HL-60 (cell line): ENCODE measurements at regions not wholly inside any gene's neighbourhood (a gene's known extent, or its start where the extent isn't known, plus 50 kb on each side); places are given as distances from the start of the nearest gene placed in this dataset.

Source experiments
- DNase-seq, 2 experiments: peaks; one replicate each; pipeline ENCODE4 v3.0.0-alpha.2; 2010 to 2020; ENCODE audit warnings: low read depth in 1 of 2, low spot score in 1 of 2
- H3K27ac ChIP-seq: fragments of 250-450 bp; sonication (Bioruptor Pico); replicated peaks from 2 replicates; pipeline ENCODE4 v1.5.1; 2020; ENCODE audit warnings: mild to moderate bottlenecking, moderate library complexity
- H3K27me3 ChIP-seq: fragments of 250-450 bp; sonication (Bioruptor Pico); 2 replicates; pipeline ENCODE4 v1.5.1; 2021; ENCODE audit warnings: mild to moderate bottlenecking, moderate library complexity; ENCODE audit not compliant: insufficient read depth, poor library complexity, severe bottlenecking
- H3K4me3 ChIP-seq: replicated peaks from 2 replicates; pipeline ENCODE4 v1.5.1; 2011; ENCODE audit warnings: mild to moderate bottlenecking, control low read depth, low read length; ENCODE audit not compliant: insufficient read depth
- GABPA ChIP-seq: IDR thresholded peaks from 2 replicates; pipeline ENCODE4 v1.6.1; 2012; ENCODE audit warnings: low read depth
- POLR2AphosphoS5 ChIP-seq: IDR thresholded peaks from 2 replicates; pipeline ENCODE4 v1.6.1; 2012; ENCODE audit warnings: low read depth
- REST ChIP-seq: IDR thresholded peaks from 2 replicates; pipeline ENCODE4 v1.6.1; 2012; ENCODE audit warnings: low read depth; ENCODE audit not compliant: insufficient replicate concordance
- SPI1 ChIP-seq: IDR thresholded peaks from 2 replicates; pipeline ENCODE4 v1.6.1; 2012; ENCODE audit warnings: low read depth, mild to moderate bottlenecking, borderline replicate concordance
- TF ChIP-seq, protein P1 (sequence below): IDR thresholded peaks from one replicate; pipeline ENCODE4 v1.5.1; 2011; ENCODE audit warnings: low read length, control low read depth, inconsistent platforms; ENCODE audit not compliant: insufficient read depth

GRCh38 chr12:22900401-22900800, 275.4 kb downstream of the ETNK1 start:
- Histone ChIP-seq H3K4me3 (no peak overlapping the region), H3K27me3 (no peaks in the 10 kb centered on the region), H3K27ac (no peak overlapping the region)
- TF ChIP-seq POLR2AphosphoS5, result no peak
- no peak for TF ChIP-seq GABPA
- no peak for TF ChIP-seq REST
- TF ChIP-seq SPI1, result no peak
- TF ChIP-seq, protein P1, sequence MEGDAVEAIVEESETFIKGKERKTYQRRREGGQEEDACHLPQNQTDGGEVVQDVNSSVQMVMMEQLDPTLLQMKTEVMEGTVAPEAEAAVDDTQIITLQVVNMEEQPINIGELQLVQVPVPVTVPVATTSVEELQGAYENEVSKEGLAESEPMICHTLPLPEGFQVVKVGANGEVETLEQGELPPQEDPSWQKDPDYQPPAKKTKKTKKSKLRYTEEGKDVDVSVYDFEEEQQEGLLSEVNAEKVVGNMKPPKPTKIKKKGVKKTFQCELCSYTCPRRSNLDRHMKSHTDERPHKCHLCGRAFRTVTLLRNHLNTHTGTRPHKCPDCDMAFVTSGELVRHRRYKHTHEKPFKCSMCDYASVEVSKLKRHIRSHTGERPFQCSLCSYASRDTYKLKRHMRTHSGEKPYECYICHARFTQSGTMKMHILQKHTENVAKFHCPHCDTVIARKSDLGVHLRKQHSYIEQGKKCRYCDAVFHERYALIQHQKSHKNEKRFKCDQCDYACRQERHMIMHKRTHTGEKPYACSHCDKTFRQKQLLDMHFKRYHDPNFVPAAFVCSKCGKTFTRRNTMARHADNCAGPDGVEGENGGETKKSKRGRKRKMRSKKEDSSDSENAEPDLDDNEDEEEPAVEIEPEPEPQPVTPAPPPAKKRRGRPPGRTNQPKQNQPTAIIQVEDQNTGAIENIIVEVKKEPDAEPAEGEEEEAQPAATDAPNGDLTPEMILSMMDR, result no peak
- DNase-seq, result no peak

DNA sequence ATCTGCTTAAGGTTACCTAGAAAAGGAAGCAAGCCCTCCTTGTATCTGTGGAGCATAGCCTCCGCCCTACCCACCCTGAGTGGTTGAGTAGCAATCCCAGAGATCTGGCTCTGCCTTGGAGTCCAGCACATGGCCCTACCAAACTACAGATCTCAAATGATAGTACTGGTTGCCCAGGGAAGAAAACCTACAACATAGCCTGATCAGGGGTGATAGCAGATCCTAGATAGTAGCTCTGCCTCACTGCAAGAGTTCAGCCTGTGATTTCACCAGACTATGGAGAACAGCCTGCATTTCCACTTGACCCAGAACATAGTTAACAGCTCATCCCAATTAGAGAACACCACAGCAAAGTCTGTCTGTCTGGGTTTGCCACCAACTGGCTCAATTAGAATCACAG, 279.5 kb downstream of the ETNK1 start:
- H3K27me3 ChIP-seq, result no peaks in the 10 kb centered on the region
- no peak overlapping the region for H3K27ac ChIP-seq
- no peak for DNase-seq
- TF ChIP-seq POLR2AphosphoS5 (no peak), REST (no peak), SPI1 (no peak), GABPA (no peak)
- TF ChIP-seq, protein P1, result no peak
- H3K4me3 ChIP-seq, result no peak overlapping the region

GRCh38 chr12:22916241-22916640, 291.3 kb downstream of the ETNK1 start:
- DNase-seq, result no peak
- no peak overlapping the region for H3K4me3 ChIP-seq
- H3K27me3 ChIP-seq, result no peaks in the 10 kb centered on the region
- TF ChIP-seq POLR2AphosphoS5 (no peak), REST (no peak), GABPA (no peak), SPI1 (no peak)
- TF ChIP-seq, protein P1, result no peak
- H3K27ac ChIP-seq, result no peak overlapping the region
